ENCODE measurements at regions not wholly inside any gene's neighbourhood (a gene's known extent, or its start where the extent isn't known, plus 50 kb on each side); places are given as distances from the start of the nearest gene placed in this dataset.

GRCh38 chr5:125950012-125950615 is 473.1 kb upstream of the GRAMD2B start:
- 82 to 91% (median 85%) methylated on average over 5 of the region's 5 CpGs for WGBS, 4 donors
- no peak for TF ChIP-seq CTCF (IDR thresholded peaks at IDR 0.05)

GRCh38 chr5:125961150-125961549 is 462.1 kb upstream of the GRAMD2B start:
- Histone ChIP-seq H3K4me3 (no peak overlapping the region), H3K27me3 (no peaks in the 10 kb centered on the region), H3K27ac (no peak overlapping the region), H3K36me3 (replicated peaks in 1 of 2) (no peaks in the 10 kb centered on the region), H3K4me1 (replicated peaks in 1 of 2) (no peaks in the 10 kb centered on the region), H3K9me3 (replicated peaks in 1 of 3) (peaks cover 0 to 6% (median 0%) of the 10 kb centered on the region in 3 donors)
- 77 to 100% (median 87%) methylated on average over 1 of the region's 1 CpG for WGBS, 4 donors
- intact Hi-C loops (cut with DNase I): no loop called here
- TF ChIP-seq CTCF (IDR thresholded peaks at IDR 0.05) (no peak), POLR2A (IDR thresholded peaks at IDR 0.05) (no peak)
- no peak for DNase-seq

More at GRCh38 chr5:125950012-125950615, 473.1 kb upstream of the GRAMD2B start:
- no peaks in the 10 kb centered on the region for H3K4me1 ChIP-seq (replicated peaks in 1 of 2)
- intact Hi-C loops (cut with DNase I): no loop called here
- no peak for DNase-seq
- no peak overlapping the region for H3K27ac ChIP-seq
- H3K4me3 ChIP-seq: no peak overlapping the region
- H3K27me3 ChIP-seq: no peaks in the 10 kb centered on the region
- H3K9me3 ChIP-seq (replicated peaks in 1 of 3): peaks cover 0 to 11% (median 0%) of the 10 kb centered on the region in 3 donors
- H3K36me3 ChIP-seq (replicated peaks in 1 of 2): no peaks in the 10 kb centered on the region

GRCh38 chr5:125965577-125965976 is 457.6 kb upstream of the GRAMD2B start:
- no peaks in the 10 kb centered on the region for H3K4me1 ChIP-seq (replicated peaks in 1 of 2)
- H3K4me3 ChIP-seq: no peak overlapping the region
- H3K9me3 ChIP-seq (replicated peaks in 1 of 3): no peaks in the 10 kb centered on the region
- WGBS, 4 donors: 81 to 90% (median 85%) methylated on average over 4 of the region's 4 CpGs
- no peak for DNase-seq
- H3K36me3 ChIP-seq (replicated peaks in 1 of 2): no peaks in the 10 kb centered on the region
- intact Hi-C loops (cut with DNase I): no loop called here
- no peak overlapping the region for H3K27ac ChIP-seq
- no peak for TF ChIP-seq POLR2A (IDR thresholded peaks at IDR 0.05)
- no peak for TF ChIP-seq CTCF (IDR thresholded peaks at IDR 0.05)
- no peaks in the 10 kb centered on the region for H3K27me3 ChIP-seq

- DNase-seq: no peak
- Histone ChIP-seq H3K27ac (no peak overlapping the region), H3K9me3 (replicated peaks in 1 of 3) (no peaks in the 10 kb centered on the region), H3K4me1 (replicated peaks in 1 of 2) (no peaks in the 10 kb centered on the region), H3K36me3 (replicated peaks in 1 of 2) (no peaks in the 10 kb centered on the region), H3K4me3 (no peak overlapping the region), H3K27me3 (no peaks in the 10 kb centered on the region)
- TF ChIP-seq CTCF (IDR thresholded peaks at IDR 0.05): no peak
- TF ChIP-seq POLR2A (IDR thresholded peaks at IDR 0.05): no peak
- intact Hi-C loops (cut with DNase I): no loop called here
These were observed 455.6 kb upstream of the GRAMD2B start for GRCh38 chr5:125967576-125967975.
